IMR-90 (cell line): ENCODE measurements at regions not wholly inside any gene's neighbourhood (a gene's known extent, or its start where the extent isn't known, plus 50 kb on each side); places are given as distances from the start of the nearest gene placed in this dataset.

Source experiments
- CTCF ChIP-seq: conservative IDR thresholded peaks from 2 replicates; pipeline ENCODE4 v1.5.1; 2012; ENCODE audit warnings: mild to moderate bottlenecking, low read depth, low read length, improper control_type of control experiment
- POLR2A ChIP-seq: IDR thresholded peaks from 2 replicates; pipeline ENCODE4 v1.6.1; 2012; ENCODE audit warnings: mild to moderate bottlenecking, low read depth, low read length

GRCh38 chr19:29271911-29272310 is 59.0 kb upstream of the UQCRFS1 start:
- TF ChIP-seq CTCF (no peak), POLR2A (no peak)
